ENCODE measurements at regions not wholly inside any gene's neighbourhood (a gene's known extent, or its start where the extent isn't known, plus 50 kb on each side); places are given as distances from the start of the nearest gene placed in this dataset.

- TF ChIP-seq ZBTB33 (IDR thresholded peaks at IDR 0.05; ENCODE audit: extremely low read depth, insufficient replicate concordance, low read length) (no peak), ELF1 (IDR thresholded peaks at IDR 0.05; ENCODE audit: borderline replicate concordance, low read depth) (no peak)
These were observed 173.6 kb downstream of the TRIM33 start (continued) for GRCh38 chr1:114337417-114337816.

DNA sequence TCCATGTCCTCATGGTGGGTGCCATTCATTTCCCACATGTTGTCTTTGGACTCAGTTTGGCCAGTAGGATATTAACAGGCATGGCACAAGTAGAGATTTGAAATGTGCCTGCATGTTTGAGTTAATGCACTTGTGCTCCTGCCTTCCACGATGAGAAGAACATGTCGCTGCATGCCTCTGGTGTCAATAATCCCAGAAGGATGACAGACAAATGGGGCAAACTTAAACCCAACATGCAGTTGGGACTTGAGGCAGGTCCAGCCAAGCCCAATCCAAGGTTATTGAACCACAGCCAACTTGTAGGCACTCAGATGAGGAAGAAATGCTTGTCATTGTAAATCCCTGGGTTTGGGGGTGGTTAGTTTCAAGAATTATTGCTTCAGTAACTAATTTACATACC, 174.6 kb downstream of the TRIM33 start:
- RAD21 ChIA-PET (ENCODE audit: low non-redundant PET in 1 of 2, low total read pairs in 2 of 2, uncharacterized antibody in 2 of 2, unreplicated experiment in 2 of 2) = no interaction called here
- intact Hi-C loops (cut with micrococcal nuclease) = no loop called here
- H3K79me2 ChIP-seq (ENCODE audit: insufficient read depth, low read length) = no peaks in the 10 kb centered on the region
- H3K36me3 ChIP-seq (ENCODE audit: control insufficient read depth in 1 of 2, insufficient read depth in 2 of 2, low read length in 2 of 2) = no peaks in the 10 kb centered on the region
- H4K20me1 ChIP-seq (ENCODE audit: insufficient read depth) = no peaks in the 10 kb centered on the region
- CTCF ChIA-PET = no interaction called here
- H3K9me3 ChIP-seq (ENCODE audit: control insufficient read depth in 1 of 2, insufficient read depth in 1 of 2, low read depth in 1 of 2, low read length in 2 of 2) = no peaks in the 10 kb centered on the region
- H3K27me3 ChIP-seq (ENCODE audit: insufficient read depth, low read length) = 0 out of 2 replicates have a peak, but pooled peaks cover 14% of the 10 kb centered on the region
- H3K4me1 ChIP-seq (ENCODE audit: control insufficient read depth in 1 of 2, insufficient read depth in 2 of 2, low read length in 2 of 2) = no peaks in the 10 kb centered on the region
- no peak overlapping the region for H3K4me3 ChIP-seq (replicated peaks in 1 of 2; ENCODE audit: low read depth in 1 of 2, low read length in 2 of 2)
- TF ChIP-seq FOSL1 (IDR thresholded peaks at IDR 0.05; ENCODE audit: low read depth) (no peak), ATF3 (IDR thresholded peaks at IDR 0.05) (no peak), JUND (IDR thresholded peaks at IDR 0.05) (no peak), YY1 (IDR thresholded peaks at IDR 0.05; ENCODE audit: extremely low read depth, insufficient replicate concordance, low read depth, low read length) (no peak), MAX (IDR thresholded peaks at IDR 0.05) (no peak), POLR2AphosphoS5 (IDR thresholded peaks at IDR 0.05; ENCODE audit: low read depth, low read length) (no peak), SRF (IDR thresholded peaks at IDR 0.05; ENCODE audit: low read depth) (no peak), TCF7L2 (IDR thresholded peaks at IDR 0.05; ENCODE audit: borderline replicate concordance, extremely low read depth, insufficient read depth, insufficient read length) (no peak), EGR1 (IDR thresholded peaks at IDR 0.05; ENCODE audit: low read depth) (no peak), CBX3 (IDR thresholded peaks at IDR 0.05; ENCODE audit: low read depth) (no peak), SP1 (IDR thresholded peaks at IDR 0.05; ENCODE audit: low read depth) (no peak), ZFX (IDR thresholded peaks at IDR 0.05) (no peak), CEBPB (IDR thresholded peaks at IDR 0.05; ENCODE audit: low read depth) (no peak), ZNF274 (IDR thresholded peaks at IDR 0.05; ENCODE audit: low read depth, low read length) (no peak)
- TF ChIP-seq, protein P1, sequence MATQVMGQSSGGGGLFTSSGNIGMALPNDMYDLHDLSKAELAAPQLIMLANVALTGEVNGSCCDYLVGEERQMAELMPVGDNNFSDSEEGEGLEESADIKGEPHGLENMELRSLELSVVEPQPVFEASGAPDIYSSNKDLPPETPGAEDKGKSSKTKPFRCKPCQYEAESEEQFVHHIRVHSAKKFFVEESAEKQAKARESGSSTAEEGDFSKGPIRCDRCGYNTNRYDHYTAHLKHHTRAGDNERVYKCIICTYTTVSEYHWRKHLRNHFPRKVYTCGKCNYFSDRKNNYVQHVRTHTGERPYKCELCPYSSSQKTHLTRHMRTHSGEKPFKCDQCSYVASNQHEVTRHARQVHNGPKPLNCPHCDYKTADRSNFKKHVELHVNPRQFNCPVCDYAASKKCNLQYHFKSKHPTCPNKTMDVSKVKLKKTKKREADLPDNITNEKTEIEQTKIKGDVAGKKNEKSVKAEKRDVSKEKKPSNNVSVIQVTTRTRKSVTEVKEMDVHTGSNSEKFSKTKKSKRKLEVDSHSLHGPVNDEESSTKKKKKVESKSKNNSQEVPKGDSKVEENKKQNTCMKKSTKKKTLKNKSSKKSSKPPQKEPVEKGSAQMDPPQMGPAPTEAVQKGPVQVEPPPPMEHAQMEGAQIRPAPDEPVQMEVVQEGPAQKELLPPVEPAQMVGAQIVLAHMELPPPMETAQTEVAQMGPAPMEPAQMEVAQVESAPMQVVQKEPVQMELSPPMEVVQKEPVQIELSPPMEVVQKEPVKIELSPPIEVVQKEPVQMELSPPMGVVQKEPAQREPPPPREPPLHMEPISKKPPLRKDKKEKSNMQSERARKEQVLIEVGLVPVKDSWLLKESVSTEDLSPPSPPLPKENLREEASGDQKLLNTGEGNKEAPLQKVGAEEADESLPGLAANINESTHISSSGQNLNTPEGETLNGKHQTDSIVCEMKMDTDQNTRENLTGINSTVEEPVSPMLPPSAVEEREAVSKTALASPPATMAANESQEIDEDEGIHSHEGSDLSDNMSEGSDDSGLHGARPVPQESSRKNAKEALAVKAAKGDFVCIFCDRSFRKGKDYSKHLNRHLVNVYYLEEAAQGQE (IDR thresholded peaks at IDR 0.05; ENCODE audit: low read depth) = no peak
- DNase-seq (ENCODE audit: low read depth, low spot score) (no peak), ATAC-seq (no peak)
- H3K9me2 ChIP-seq (ENCODE audit: insufficient read depth) = no peaks in the 10 kb centered on the region
- POLR2A ChIA-PET = no interaction called here
- H3K4me2 ChIP-seq (ENCODE audit: low read length) = no peak overlapping the region
- no peak overlapping the region for H3K9ac ChIP-seq (ENCODE audit: low read length)
- no peak overlapping the region for H3K27ac ChIP-seq (ENCODE audit: low read depth, low read length)
- no peak overlapping the region for H2AFZ ChIP-seq (ENCODE audit: low read depth, low read length, poor library complexity, severe bottlenecking)
- BruUV-seq (replicated peaks) = no TSS peak
